Astrocyte (in vitro differentiated cells and primary cell): ENCODE measurements at regions not wholly inside any gene's neighbourhood (a gene's known extent, or its start where the extent isn't known, plus 50 kb on each side); places are given as distances from the start of the nearest gene placed in this dataset.

Source experiments
- DNase-seq: peaks from one replicate; pipeline ENCODE4 v3.0.0-alpha.2; 2010; ENCODE audit warnings: low read depth
- FAIRE-seq: peaks from 2 replicates; lab custom pipeline; 2011; peaks lifted over from hg19 to GRCh38; lab: Jason Lieb, UNC
- H2AFZ ChIP-seq: 2 replicates; pipeline ENCODE4 v1.6.0; 2012; ENCODE audit warnings: low read depth, low read length, inconsistent platforms
- H3K27ac ChIP-seq: 2 replicates; pipeline ENCODE4 v1.5.1; 2011; ENCODE audit warnings: low read depth, low read length, inconsistent platforms
- H3K27me3 ChIP-seq: 2 replicates; pipeline ENCODE4 v1.6.0; 2011; ENCODE audit warnings: low read length, inconsistent platforms; ENCODE audit not compliant: insufficient read depth
- H3K36me3 ChIP-seq: 2 replicates; pipeline ENCODE4 v1.5.1; 2011; ENCODE audit warnings: low read length, inconsistent platforms; ENCODE audit not compliant: insufficient read depth
- H3K4me1 ChIP-seq: 2 replicates; pipeline ENCODE4 v1.5.1; 2011; ENCODE audit warnings: low read length, inconsistent platforms; ENCODE audit not compliant: insufficient read depth
- H3K4me2 ChIP-seq: 2 replicates; pipeline ENCODE4 v1.6.0; 2012; ENCODE audit warnings: low read length, inconsistent platforms
- H3K4me3 ChIP-seq: 2 replicates; pipeline ENCODE4 v1.5.1; 2011; ENCODE audit warnings: low read depth, mild to moderate bottlenecking, low read length, inconsistent platforms; ENCODE audit not compliant: insufficient read depth
- H3K79me2 ChIP-seq: 2 replicates; pipeline ENCODE4 v1.6.0; 2012; ENCODE audit warnings: mild to moderate bottlenecking, low read length, inconsistent platforms; ENCODE audit not compliant: insufficient read depth
- H3K9ac ChIP-seq: 2 replicates; pipeline ENCODE4 v1.6.0; 2012; ENCODE audit warnings: mild to moderate bottlenecking, low read length, inconsistent platforms
- H3K9me3 ChIP-seq: 2 replicates; pipeline ENCODE4 v1.5.1; 2012; ENCODE audit warnings: low read depth, mild to moderate bottlenecking, low read length, inconsistent platforms; ENCODE audit not compliant: insufficient read depth
- H4K20me1 ChIP-seq: 2 replicates; pipeline ENCODE4 v1.6.0; 2012; ENCODE audit warnings: low read length, inconsistent platforms; ENCODE audit not compliant: insufficient read depth
- H3K27ac Mint-ChIP-seq: one replicate; pipeline ENCODE4 v1.8.0; 2021; ENCODE audit warnings: mild to moderate bottlenecking, mixed read lengths; ENCODE audit not compliant: unreplicated experiment
- H3K27me3 Mint-ChIP-seq: one replicate; pipeline ENCODE4 v1.8.0; 2021; ENCODE audit warnings: low read depth, mixed read lengths; ENCODE audit not compliant: unreplicated experiment
- H3K36me3 Mint-ChIP-seq: one replicate; pipeline ENCODE4 v1.8.0; 2021; ENCODE audit warnings: low read depth, mixed read lengths; ENCODE audit not compliant: unreplicated experiment
- H3K4me1 Mint-ChIP-seq: one replicate; pipeline ENCODE4 v1.8.0; 2021; ENCODE audit warnings: low read depth, mixed read lengths; ENCODE audit not compliant: unreplicated experiment
- H3K4me3 Mint-ChIP-seq: one replicate; pipeline ENCODE4 v1.8.0; 2021; ENCODE audit warnings: mild to moderate bottlenecking, moderate library complexity, mixed read lengths; ENCODE audit not compliant: unreplicated experiment
- H3K9me3 Mint-ChIP-seq: one replicate; pipeline ENCODE4 v1.8.0; 2021; ENCODE audit warnings: mild to moderate bottlenecking, mixed read lengths; ENCODE audit not compliant: unreplicated experiment
- CTCF ChIP-seq: IDR thresholded peaks from 2 replicates; pipeline ENCODE4 v1.5.1; 2011; ENCODE audit warnings: low read depth, mild to moderate bottlenecking, inconsistent platforms, low read length, moderate library complexity; ENCODE audit not compliant: insufficient read depth
- EZH2 ChIP-seq: IDR thresholded peaks from 2 replicates; pipeline ENCODE4 v1.6.1; 2012; ENCODE audit warnings: mild to moderate bottlenecking, low read length, inconsistent platforms; ENCODE audit not compliant: insufficient read depth

- no peak overlapping the region for H3K27ac ChIP-seq
- H4K20me1 ChIP-seq = no peaks in the 10 kb centered on the region
- DNase-seq (no peak), FAIRE-seq (no peak)
- H3K9me3 Mint-ChIP-seq = peaks cover 2% of the 10 kb centered on the region
- no peak overlapping the region for H3K4me3 ChIP-seq
- H3K4me2 ChIP-seq = no peak overlapping the region
- H3K27me3 Mint-ChIP-seq = no peaks in the 10 kb centered on the region
- TF ChIP-seq CTCF (no peak), EZH2 (no peak)
- H3K9ac ChIP-seq = no peak overlapping the region
- no peak overlapping the region for H3K4me3 Mint-ChIP-seq
- no peaks in the 10 kb centered on the region for H3K27me3 ChIP-seq
- no peaks in the 10 kb centered on the region for H3K36me3 ChIP-seq
- H3K36me3 Mint-ChIP-seq = no peaks in the 10 kb centered on the region
- H3K27ac Mint-ChIP-seq = no peak overlapping the region
- H3K9me3 ChIP-seq = no peaks in the 10 kb centered on the region
- no peaks in the 10 kb centered on the region for H3K4me1 ChIP-seq
- H2AFZ ChIP-seq = no peak overlapping the region
- no peaks in the 10 kb centered on the region for H3K4me1 Mint-ChIP-seq
- no peaks in the 10 kb centered on the region for H3K79me2 ChIP-seq
These were observed 1179.3 kb upstream of the CDH9 start for GRCh38 chr5:28217695-28218094.

GRCh38 chr5:28216939-28217360 lies 1178.6 kb upstream of the CDH9 start:
- Histone ChIP-seq H3K27ac (no peak overlapping the region), H3K4me2 (no peak overlapping the region), H3K79me2 (no peaks in the 10 kb centered on the region), H3K27me3 (no peaks in the 10 kb centered on the region), H3K4me1 (no peaks in the 10 kb centered on the region), H3K9ac (no peak overlapping the region), H4K20me1 (no peaks in the 10 kb centered on the region), H3K4me3 (no peak overlapping the region), H3K9me3 (no peaks in the 10 kb centered on the region), H3K36me3 (no peaks in the 10 kb centered on the region), H2AFZ (no peak overlapping the region)
- no peak for TF ChIP-seq CTCF
- no peak for TF ChIP-seq EZH2
- Mint-ChIP-seq H3K4me3 (no peak overlapping the region), H3K27ac (no peak overlapping the region), H3K27me3 (no peaks in the 10 kb centered on the region), H3K9me3 (peaks cover 2% of the 10 kb centered on the region), H3K4me1 (no peaks in the 10 kb centered on the region), H3K36me3 (no peaks in the 10 kb centered on the region)
- FAIRE-seq (no peak), DNase-seq (no peak)

- H3K36me3 Mint-ChIP-seq = no peaks in the 10 kb centered on the region
These were observed 1176.7 kb upstream of the CDH9 start for GRCh38 chr5:28215091-28215490.

More at GRCh38 chr5:28215091-28215490, 1176.7 kb upstream of the CDH9 start:
- Histone ChIP-seq H3K4me3 (no peak overlapping the region), H3K9me3 (no peaks in the 10 kb centered on the region), H3K79me2 (no peaks in the 10 kb centered on the region), H3K27me3 (no peaks in the 10 kb centered on the region), H3K27ac (no peak overlapping the region), H2AFZ (no peak overlapping the region), H3K9ac (no peak overlapping the region), H3K4me2 (no peak overlapping the region), H3K4me1 (no peaks in the 10 kb centered on the region), H4K20me1 (no peaks in the 10 kb centered on the region), H3K36me3 (no peaks in the 10 kb centered on the region)
- Mint-ChIP-seq H3K4me1 (no peaks in the 10 kb centered on the region), H3K27ac (no peak overlapping the region), H3K4me3 (no peak overlapping the region), H3K27me3 (no peaks in the 10 kb centered on the region), H3K9me3 (peaks cover 2% of the 10 kb centered on the region)
- TF ChIP-seq EZH2 = no peak
- TF ChIP-seq CTCF = no peak
- FAIRE-seq (no peak), DNase-seq (no peak)
